B cell (primary cell): ENCODE measurements at regions not wholly inside any gene's neighbourhood (a gene's known extent, or its start where the extent isn't known, plus 50 kb on each side); places are given as distances from the start of the nearest gene placed in this dataset.

Experiments
- ATAC-seq: fragments of 200-7000 bp; cut with Tn5 transposase; one replicate; pipeline ENCODE4 v1.10.0; 2021; ENCODE audit warnings: low read depth, mild to moderate bottlenecking, moderate number of reproducible peaks, moderate library complexity
- CTCF ChIA-PET: fragments of 350-600 bp; sonication (Branson Sonifier 250); formaldehyde crosslinking; loops from one replicate; lab custom pipeline; 2021; ENCODE audit warnings: antibody characterized with exemption, inconsistent platforms; lab: Charles Lee
- POLR2A ChIA-PET: fragments of 350-600 bp; sonication (Branson Sonifier 250); formaldehyde crosslinking; loops from one replicate; lab custom pipeline; 2021; ENCODE audit warnings: antibody characterized with exemption; lab: Charles Lee
- DNase-seq: peaks from one replicate; pipeline ENCODE4 v3.0.0; 2013
- H2AFZ ChIP-seq: 2 replicates; pipeline ENCODE4 v1.6.1; 2012; ENCODE audit warnings: mild to moderate bottlenecking, low read depth, low read length; ENCODE audit not compliant: insufficient read depth, poor library complexity, severe bottlenecking
- H3K27ac ChIP-seq, 2 donors: 1 replicate in 1 of 2; 2 replicates in 1 of 2; pipeline ENCODE4 v1.5.1; 2012 to 2013; ENCODE audit warnings: low read length in 2 of 2, mild to moderate bottlenecking in 2 of 2, moderate library complexity in 1 of 2
- H3K27me3 ChIP-seq, 4 experiments: fragments of 200-600 bp in 1 of 4; sonication (generic) in 1 of 4; replicated peaks in 1 of 4; 1 replicate in 2 of 4; 2 replicates in 2 of 4; pipeline versions ENCODE4 v1.6.1 to v1.7.0; 2013 to 2016; ENCODE audit warnings: low read length in 3 of 4, mild to moderate bottlenecking in 2 of 4, mixed read lengths in 1 of 4, moderate library complexity in 1 of 4; ENCODE audit not compliant: insufficient read depth in 4 of 4, control insufficient read depth in 3 of 4; ENCODE audit errors: control extremely low read depth in 1 of 4
- H3K36me3 ChIP-seq, 2 experiments: replicated peaks in 1 of 2; 1 replicate in 1 of 2; 2 replicates in 1 of 2; pipeline versions ENCODE4 v1.6.1 to v1.7.1; 2013; ENCODE audit warnings: low read length in 1 of 2; ENCODE audit not compliant: insufficient read depth in 2 of 2, control insufficient read depth in 1 of 2; ENCODE audit errors: control extremely low read depth in 1 of 2, extremely low read depth in 1 of 2
- H3K4me1 ChIP-seq, 2 donors: fragments of 200-600 bp in 1 of 2; sonication (generic) in 1 of 2; 1 replicate in 1 of 2; 2 replicates in 1 of 2; pipeline versions ENCODE4 v1.5.1 to v1.6.1; 2013 to 2017; ENCODE audit warnings: low read length in 2 of 2; ENCODE audit not compliant: control insufficient read depth in 2 of 2, insufficient read depth in 2 of 2
- H3K4me2 ChIP-seq: replicated peaks from 2 replicates; pipeline ENCODE3; 2012; ENCODE audit warnings: mild to moderate bottlenecking, low read depth, low read length; ENCODE audit not compliant: poor library complexity, severe bottlenecking
- H3K4me3 ChIP-seq, 5 experiments: fragments of 200-600 bp in 1 of 5; sonication (generic) in 1 of 5; 1 replicate in 3 of 5; 2 replicates in 2 of 5; pipeline versions ENCODE4 v1.5.1 to v1.7.0; 2011 to 2016; ENCODE audit warnings: low read length in 4 of 5, mild to moderate bottlenecking in 4 of 5, low read depth in 2 of 5, control low read depth in 1 of 5, moderate library complexity in 1 of 5; ENCODE audit not compliant: insufficient read depth in 1 of 5; ENCODE audit errors: control extremely low read depth in 1 of 5, extremely low read depth in 1 of 5
- H3K79me2 ChIP-seq: fragments of 200-600 bp; sonication (generic); one replicate; pipeline ENCODE4 v1.6.0; 2016; ENCODE audit warnings: low read length; ENCODE audit not compliant: control insufficient read depth, insufficient read depth
- H3K9ac ChIP-seq: fragments of 200-600 bp; sonication (generic); 2 replicates; pipeline ENCODE4 v1.6.1; 2017; ENCODE audit warnings: mild to moderate bottlenecking, low read length, moderate library complexity
- H3K9me3 ChIP-seq, 3 donors: one replicate each; pipeline versions ENCODE4 v1.6.1 to v1.7.1; 2013; ENCODE audit warnings: low read length in 2 of 3; ENCODE audit not compliant: control insufficient read depth in 2 of 3, insufficient read depth in 1 of 3; ENCODE audit errors: control extremely low read depth in 1 of 3
- H4K20me1 ChIP-seq: 2 replicates; pipeline ENCODE4 v1.6.0; 2012; ENCODE audit warnings: mild to moderate bottlenecking, low read length; ENCODE audit not compliant: insufficient read depth, control insufficient read depth, poor library complexity, severe bottlenecking
- H3K27ac Mint-ChIP-seq: one replicate; pipeline ENCODE4 v1.8.0; 2021; ENCODE audit warnings: mixed read lengths
- H3K27me3 Mint-ChIP-seq: one replicate; pipeline ENCODE4 v1.8.0; 2021; ENCODE audit warnings: mixed read lengths
- H3K4me1 Mint-ChIP-seq: one replicate; pipeline ENCODE4 v1.8.0; 2021; ENCODE audit warnings: mixed read lengths
- H3K4me3 Mint-ChIP-seq: one replicate; pipeline ENCODE4 v1.8.0; 2021; ENCODE audit warnings: mixed read lengths
- H3K9me3 Mint-ChIP-seq: one replicate; pipeline ENCODE4 v1.8.0; 2022; ENCODE audit warnings: mixed read lengths; ENCODE audit not compliant: insufficient read depth
- EZH2 ChIP-seq: IDR thresholded peaks from 2 replicates; pipeline ENCODE4 v1.6.1; 2012; ENCODE audit warnings: borderline replicate concordance, low read depth, mild to moderate bottlenecking, moderate library complexity, low read length; ENCODE audit not compliant: insufficient read depth, poor library complexity, severe bottlenecking
- WGBS: methylation state at CpG from one replicate; pipeline ENCODE4 v1.1.5; 2013; ENCODE audit warnings: missing lambda C conversion rate; ENCODE audit not compliant: insufficient coverage; 5-methylcytosine and 5-hydroxymethylcytosine counted together
- intact Hi-C: fragments of 100-400 bp; cut with micrococcal nuclease; formaldehyde crosslinking; loops from one replicate; pipeline ENCODE4 v1.10.0; 2022
- TF ChIP-seq, protein P1 (sequence below): fragments of 200-600 bp; IDR thresholded peaks from one replicate; pipeline ENCODE4 v1.8.0; 2022; ENCODE audit warnings: antibody characterized with exemption, mild to moderate bottlenecking

- Histone ChIP-seq H2AFZ (no peak overlapping the region), H3K9me3 (peaks cover 0 to 7% (median 0%) of the 10 kb centered on the region in 3 donors), H3K36me3 (no peaks in the 10 kb centered on the region), H3K79me2 (no peaks in the 10 kb centered on the region), H3K9ac (no peak overlapping the region), H3K4me1 (no peaks in the 10 kb centered on the region), H4K20me1 (no peaks in the 10 kb centered on the region), H3K4me2 (no peak overlapping the region), H3K4me3 (no peak overlapping the region), H3K27me3 (no peaks in the 10 kb centered on the region), H3K27ac (no peak overlapping the region)
- ChIA-PET POLR2A (no interaction called here), CTCF (no interaction called here)
- ATAC-seq, result no peak
- H3K4me1 Mint-ChIP-seq, result no peaks in the 10 kb centered on the region
- H3K9me3 Mint-ChIP-seq, result peaks cover 6% of the 10 kb centered on the region
- no peak overlapping the region for H3K4me3 Mint-ChIP-seq
- no peak for TF ChIP-seq EZH2
- TF ChIP-seq, protein P1, sequence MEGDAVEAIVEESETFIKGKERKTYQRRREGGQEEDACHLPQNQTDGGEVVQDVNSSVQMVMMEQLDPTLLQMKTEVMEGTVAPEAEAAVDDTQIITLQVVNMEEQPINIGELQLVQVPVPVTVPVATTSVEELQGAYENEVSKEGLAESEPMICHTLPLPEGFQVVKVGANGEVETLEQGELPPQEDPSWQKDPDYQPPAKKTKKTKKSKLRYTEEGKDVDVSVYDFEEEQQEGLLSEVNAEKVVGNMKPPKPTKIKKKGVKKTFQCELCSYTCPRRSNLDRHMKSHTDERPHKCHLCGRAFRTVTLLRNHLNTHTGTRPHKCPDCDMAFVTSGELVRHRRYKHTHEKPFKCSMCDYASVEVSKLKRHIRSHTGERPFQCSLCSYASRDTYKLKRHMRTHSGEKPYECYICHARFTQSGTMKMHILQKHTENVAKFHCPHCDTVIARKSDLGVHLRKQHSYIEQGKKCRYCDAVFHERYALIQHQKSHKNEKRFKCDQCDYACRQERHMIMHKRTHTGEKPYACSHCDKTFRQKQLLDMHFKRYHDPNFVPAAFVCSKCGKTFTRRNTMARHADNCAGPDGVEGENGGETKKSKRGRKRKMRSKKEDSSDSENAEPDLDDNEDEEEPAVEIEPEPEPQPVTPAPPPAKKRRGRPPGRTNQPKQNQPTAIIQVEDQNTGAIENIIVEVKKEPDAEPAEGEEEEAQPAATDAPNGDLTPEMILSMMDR, result no peak
- intact Hi-C loops, result no loop called here
- WGBS, result no CpG with 5 or more reads among the region's 2 CpGs
- DNase-seq, result no peak
- no peaks in the 10 kb centered on the region for H3K27me3 Mint-ChIP-seq
- H3K27ac Mint-ChIP-seq, result no peak overlapping the region
Observed at GRCh38 chr14:30165255-30165654, 237.6 kb upstream of the PRKD1 start.

DNA sequence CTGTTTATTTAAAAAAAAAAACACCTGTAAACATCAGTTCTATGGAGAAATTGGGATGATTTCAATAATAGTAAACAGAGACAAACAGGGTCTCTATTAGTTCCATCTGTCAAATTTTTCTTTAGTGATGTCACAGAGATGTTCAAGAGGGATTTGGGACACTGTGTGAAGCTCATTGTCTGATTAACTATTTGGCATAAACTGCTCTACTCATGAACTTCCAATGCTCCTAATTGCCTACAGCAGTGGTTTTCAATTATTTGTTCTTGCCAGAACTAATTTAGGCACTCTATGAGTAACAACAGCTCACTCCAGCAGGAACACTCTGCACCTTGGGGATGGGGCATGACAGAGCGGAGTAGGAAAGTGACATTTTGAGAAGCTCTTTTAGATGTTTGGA is 250.1 kb upstream of the PRKD1 start:
- no CpG with 5 or more reads among the region's 1 CpG for WGBS
- peaks cover 5% of the 10 kb centered on the region for H3K9me3 Mint-ChIP-seq
- H3K4me3 Mint-ChIP-seq, result no peak overlapping the region
- no peak overlapping the region for H3K9ac ChIP-seq
- no peaks in the 10 kb centered on the region for H3K4me1 Mint-ChIP-seq
- H3K27me3 Mint-ChIP-seq, result no peaks in the 10 kb centered on the region
- TF ChIP-seq, protein P1, result no peak
- TF ChIP-seq EZH2, result no peak
- no peak for ATAC-seq
- H2AFZ ChIP-seq, result no peak overlapping the region
- no peaks in the 10 kb centered on the region for H3K36me3 ChIP-seq
- DNase-seq, result no peak
- H4K20me1 ChIP-seq, result no peaks in the 10 kb centered on the region
- H3K27ac Mint-ChIP-seq, result no peak overlapping the region
- H3K4me2 ChIP-seq, result no peak overlapping the region
- H3K4me1 ChIP-seq, result no peaks in the 10 kb centered on the region
- ChIA-PET CTCF (no interaction called here), POLR2A (no interaction called here)
- no peaks in the 10 kb centered on the region for H3K9me3 ChIP-seq
- intact Hi-C loops, result no loop called here
- H3K27me3 ChIP-seq, result no peaks in the 10 kb centered on the region
- no peak overlapping the region for H3K27ac ChIP-seq
- H3K4me3 ChIP-seq, result no peak overlapping the region
- no peaks in the 10 kb centered on the region for H3K79me2 ChIP-seq
